K562 (cell line): ENCODE measurements at regions not wholly inside any gene's neighbourhood (a gene's known extent, or its start where the extent isn't known, plus 50 kb on each side); places are given as distances from the start of the nearest gene placed in this dataset.

ENCODE experiments used
- AFF4 ChIP-seq: sonication (generic); formaldehyde crosslinking; IDR thresholded peaks from 2 replicates; pipeline ENCODE4 v1.8.0; 2023; ENCODE audit warnings: mild to moderate bottlenecking, missing genetic modification reagents
- BCOR ChIP-seq: fragments of 450-650 bp; IDR thresholded peaks from 2 replicates; pipeline ENCODE4 v1.6.1; 2016
- FOXK2 ChIP-seq, 2 experiments: fragments of 450-650 bp; IDR thresholded peaks in 1 of 2; conservative IDR thresholded peaks in 1 of 2; 2 replicates each; pipeline ENCODE4 v1.6.1; 2016; ENCODE audit warnings: low read depth in 2 of 2, mild to moderate bottlenecking in 1 of 2
- NFXL1 ChIP-seq: fragments of 450-650 bp; formaldehyde crosslinking; IDR thresholded peaks from 2 replicates; pipeline ENCODE4 v1.4.0; 2021; ENCODE audit warnings: mild to moderate bottlenecking
- NR2C2 ChIP-seq, 2 experiments: fragments of 200-800 bp in 1 of 2; sonication (Bioruptor generic) in 1 of 2; sonication (generic) in 1 of 2; formaldehyde crosslinking in 1 of 2; IDR thresholded peaks; 2 replicates each; pipeline versions ENCODE4 v1.6.1 to v1.8.0; 2016 to 2022; ENCODE audit warnings: mild to moderate bottlenecking in 1 of 2, missing compliant biosample characterization in 1 of 2, missing genetic modification characterization in 1 of 2, missing genetic modification reagents in 1 of 2
- REST ChIP-seq, 2 experiments: fragments of 450-650 bp; formaldehyde crosslinking in 1 of 2; IDR thresholded peaks; 2 replicates each; pipeline versions ENCODE4 v1.4.0 to v1.6.1; 2014 to 2020; ENCODE audit warnings: mild to moderate bottlenecking in 2 of 2, borderline replicate concordance in 1 of 2, low read depth in 1 of 2
- ZNF134 ChIP-seq: fragments of 250-450 bp; sonication (Bioruptor Pico); conservative IDR thresholded peaks from 2 replicates; pipeline ENCODE4 v1.4.0; 2020

GRCh38 chr2:120912101-120912985 lies 176.7 kb downstream of the GLI2 start (continued):
- TF ChIP-seq AFF4 (CRISPR knock-in tag) = no peak
- TF ChIP-seq REST (IDR thresholded peaks at IDR 0.05; ENCODE audit: borderline replicate concordance) = no peak
- no peak for TF ChIP-seq REST (CRISPR knock-in tag; IDR thresholded peaks at IDR 0.05; ENCODE audit: low read depth)
- no peak for TF ChIP-seq ZNF134
- TF ChIP-seq BCOR = no peak
- TF ChIP-seq NR2C2 (CRISPR knock-in tag; IDR thresholded peaks at IDR 0.05) = no peak
- peak; percentile 54 for TF ChIP-seq NR2C2 (tag; IDR thresholded peaks at IDR 0.05)
- TF ChIP-seq NFXL1 (CRISPR knock-in tag) = no peak
- TF ChIP-seq FOXK2 (conservative IDR thresholded peaks at IDR 0.05 in 1 of 2, IDR thresholded peaks at IDR 0.05 in 1 of 2; ENCODE audit: low read depth in 2 of 2) = no peak
